GM23338 (cell line): ENCODE measurements at regions not wholly inside any gene's neighbourhood (a gene's known extent, or its start where the extent isn't known, plus 50 kb on each side); places are given as distances from the start of the nearest gene placed in this dataset.

ENCODE experiments used
- ATAC-seq: fragments of 200-7000 bp; cut with Tn5 transposase; 3 replicates; pipeline ENCODE4 v1.9.1; 2020
- DNase-seq: peaks from one replicate; pipeline ENCODE4 v3.0.0-alpha.2; 2015; ENCODE audit warnings: low spot score
- H2AFZ ChIP-seq: fragments of 200-600 bp; sonication (generic); 2 replicates; pipeline ENCODE4 v1.8.0; 2016; ENCODE audit warnings: antibody characterized with exemption, mild to moderate bottlenecking, moderate library complexity
- H3F3A ChIP-seq: fragments of 200-600 bp; sonication (generic); replicated peaks from 2 replicates; pipeline ENCODE4 v1.8.0; 2017; ENCODE audit warnings: antibody characterized with exemption, mixed run types, low read depth
- H3K27ac ChIP-seq: fragments of 200-600 bp; sonication (generic); 2 replicates; pipeline ENCODE4 v1.6.1; 2016; ENCODE audit warnings: low read depth
- H3K27me3 ChIP-seq: fragments of 200-600 bp; sonication (generic); 2 replicates; pipeline ENCODE4 v1.8.0; 2016; ENCODE audit warnings: mild to moderate bottlenecking, mixed run types, moderate library complexity; ENCODE audit not compliant: insufficient read depth
- H3K36me3 ChIP-seq: fragments of 200-600 bp; sonication (generic); 2 replicates; pipeline ENCODE4 v1.8.0; 2016; ENCODE audit warnings: mild to moderate bottlenecking; ENCODE audit not compliant: insufficient read depth
- H3K4me1 ChIP-seq: fragments of 200-600 bp; sonication (generic); 2 replicates; pipeline ENCODE4 v1.8.0; 2016; ENCODE audit warnings: mild to moderate bottlenecking, moderate library complexity; ENCODE audit not compliant: insufficient read depth
- H3K4me2 ChIP-seq: fragments of 200-600 bp; sonication (generic); 2 replicates; pipeline ENCODE4 v1.7.1; 2017; ENCODE audit warnings: mixed run types
- H3K4me3 ChIP-seq: fragments of 200-600 bp; sonication (generic); 2 replicates; pipeline ENCODE4 v1.6.1; 2016; ENCODE audit warnings: mixed run types
- H3K79me2 ChIP-seq: fragments of 200-600 bp; sonication (generic); replicated peaks from 2 replicates; pipeline ENCODE4 v1.8.0; 2017; ENCODE audit warnings: mild to moderate bottlenecking; ENCODE audit not compliant: insufficient read depth
- H3K9me2 ChIP-seq: fragments of 200-600 bp; sonication (generic); 2 replicates; pipeline ENCODE4 v1.8.0; 2017; ENCODE audit not compliant: insufficient read depth
- H4K20me1 ChIP-seq: fragments of 200-600 bp; sonication (generic); replicated peaks from 2 replicates; pipeline ENCODE4 v1.8.0; 2017; ENCODE audit warnings: mild to moderate bottlenecking; ENCODE audit not compliant: insufficient read depth
- H3K27ac Mint-ChIP-seq: 2 replicates; pipeline ENCODE4 v1.8.0; 2020; ENCODE audit warnings: inconsistent platforms, mild to moderate bottlenecking, moderate library complexity, mixed read lengths
- H3K27me3 Mint-ChIP-seq: 3 replicates; pipeline ENCODE4 v1.8.0; 2022; ENCODE audit warnings: low read depth, mild to moderate bottlenecking, moderate library complexity, mixed read lengths, inconsistent platforms; ENCODE audit not compliant: insufficient read depth, poor library complexity
- H3K36me3 Mint-ChIP-seq: 3 replicates; pipeline ENCODE4 v1.8.0; 2021; ENCODE audit warnings: low read depth, mild to moderate bottlenecking, inconsistent platforms, moderate library complexity, mixed read lengths
- H3K4me1 Mint-ChIP-seq: 3 replicates; pipeline ENCODE4 v1.8.0; 2020; ENCODE audit warnings: mild to moderate bottlenecking, inconsistent platforms, mixed read lengths
- H3K4me3 Mint-ChIP-seq: 3 replicates; pipeline ENCODE4 v1.8.0; 2021; ENCODE audit warnings: moderate library complexity, mild to moderate bottlenecking, inconsistent platforms, mixed read lengths
- H3K9me3 Mint-ChIP-seq: 3 replicates; pipeline ENCODE4 v1.8.0; 2020; ENCODE audit warnings: moderate library complexity, mild to moderate bottlenecking, inconsistent platforms, mixed read lengths
- CTCF ChIP-seq, 2 experiments: fragments of 200-600 bp in 1 of 2; sonication (generic) in 1 of 2; conservative IDR thresholded peaks; 2 replicates each; pipeline versions ENCODE4 v1.5.1 to v1.6.1; 2016 to 2017; ENCODE audit warnings: antibody characterized with exemption in 2 of 2, low read depth in 2 of 2, mild to moderate bottlenecking in 2 of 2, moderate library complexity in 1 of 2
- ETS1 ChIP-seq: IDR thresholded peaks from 2 replicates; pipeline ENCODE4 v1.6.1; 2016; ENCODE audit warnings: antibody characterized with exemption
- JUNB ChIP-seq: IDR thresholded peaks from one replicate; pipeline ENCODE4 v1.6.1; 2016; ENCODE audit warnings: antibody characterized with exemption; ENCODE audit not compliant: unreplicated experiment
- NANOG ChIP-seq: IDR thresholded peaks from 2 replicates; pipeline ENCODE4 v1.6.1; 2016; ENCODE audit warnings: antibody characterized with exemption, borderline replicate concordance
- ZNF331 ChIP-seq: fragments of 250-450 bp; sonication (Bioruptor Pico); IDR thresholded peaks from 2 replicates; pipeline ENCODE4 v1.5.0; 2020; ENCODE audit warnings: low read depth, mild to moderate bottlenecking, moderate library complexity

GRCh38 chr4:4606321-4606720 is 64.5 kb upstream of the STX18 start:
- ATAC-seq (no peak), DNase-seq (no peak)
- Histone ChIP-seq H3K4me3 (no peak overlapping the region), H3K27me3 (peaks cover 14% of the 10 kb centered on the region; the same call in 1 of the 2 replicates), H3K79me2 (no peaks in the 10 kb centered on the region), H4K20me1 (peaks cover 12% of the 10 kb centered on the region; the same call in 1 of the 2 replicates), H3K4me1 (peaks cover 15% of the 10 kb centered on the region), H2AFZ (no peak overlapping the region), H3K36me3 (no peaks in the 10 kb centered on the region), H3K9me2 (no peaks in the 10 kb centered on the region; the same call in 1 of the 2 replicates), H3K4me2 (no peak overlapping the region), H3F3A (no peaks in the 10 kb centered on the region), H3K27ac (no peak overlapping the region)
- no peak overlapping the region for H3K27ac Mint-ChIP-seq
- peaks cover 32% of the 10 kb centered on the region for H3K27me3 Mint-ChIP-seq
- H3K4me3 Mint-ChIP-seq: no peak overlapping the region
- TF ChIP-seq JUNB: no peak
- no peak for TF ChIP-seq ZNF331 (CRISPR knock-in tag)
- TF ChIP-seq NANOG: no peak
- no peak for TF ChIP-seq ETS1
- TF ChIP-seq CTCF (conservative IDR thresholded peaks at IDR 0.05; ENCODE audit: low read depth in 2 of 2): no peak
- no peaks in the 10 kb centered on the region for H3K9me3 Mint-ChIP-seq
- H3K4me1 Mint-ChIP-seq: peaks cover 46% of the 10 kb centered on the region
- H3K36me3 Mint-ChIP-seq: peaks cover 10% of the 10 kb centered on the region

GRCh38 chr4:4605849-4606248 is 64.0 kb upstream of the STX18 start:
- no peak overlapping the region for H3K4me3 ChIP-seq
- Mint-ChIP-seq H3K27ac (no peak overlapping the region), H3K36me3 (peaks cover 10% of the 10 kb centered on the region), H3K27me3 (peaks cover 32% of the 10 kb centered on the region), H3K9me3 (no peaks in the 10 kb centered on the region), H3K4me3 (no peak overlapping the region), H3K4me1 (peaks cover 46% of the 10 kb centered on the region)
- no peaks in the 10 kb centered on the region for H3K79me2 ChIP-seq
- DNase-seq (no peak), ATAC-seq (no peak)
- no peaks in the 10 kb centered on the region for H3F3A ChIP-seq
- H3K9me2 ChIP-seq: no peaks in the 10 kb centered on the region; the same call in 1 of the 2 replicates
- peaks cover 14% of the 10 kb centered on the region; the same call in 1 of the 2 replicates for H3K27me3 ChIP-seq
- H3K4me2 ChIP-seq: no peak overlapping the region
- no peak overlapping the region for H2AFZ ChIP-seq
- no peak for TF ChIP-seq ZNF331 (CRISPR knock-in tag)
- TF ChIP-seq JUNB: no peak
- peaks cover 12% of the 10 kb centered on the region; the same call in 1 of the 2 replicates for H4K20me1 ChIP-seq
- peaks cover 15% of the 10 kb centered on the region for H3K4me1 ChIP-seq
- no peaks in the 10 kb centered on the region for H3K36me3 ChIP-seq
- H3K27ac ChIP-seq: no peak overlapping the region

DNA sequence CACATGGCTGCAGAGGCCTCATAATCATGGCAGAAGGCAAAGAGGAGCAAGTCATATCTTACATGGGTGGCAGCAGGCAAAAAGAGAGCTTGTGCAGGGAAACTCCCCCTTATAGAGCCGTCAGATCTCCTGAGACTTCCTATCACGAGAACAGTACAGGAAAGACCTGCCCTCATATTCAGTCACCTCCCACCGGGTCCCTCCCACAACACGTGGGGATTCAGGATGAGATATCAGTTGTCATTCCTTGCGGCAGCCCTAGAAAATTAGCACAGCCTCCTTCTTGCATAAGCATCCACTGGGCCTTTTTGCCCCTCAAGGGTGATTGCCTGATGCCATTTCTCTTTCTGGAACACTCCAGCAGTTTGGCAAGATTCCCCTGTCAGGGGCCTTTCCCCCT is 61.7 kb upstream of the STX18 start:
- Histone ChIP-seq H3K27ac (no peak overlapping the region), H3K4me3 (no peak overlapping the region), H2AFZ (no peak overlapping the region), H3K79me2 (no peaks in the 10 kb centered on the region), H3K27me3 (peaks cover 14% of the 10 kb centered on the region; the same call in 1 of the 2 replicates), H4K20me1 (peaks cover 12% of the 10 kb centered on the region; the same call in 1 of the 2 replicates), H3K9me2 (no peaks in the 10 kb centered on the region; the same call in 1 of the 2 replicates), H3K4me1 (peaks cover 15% of the 10 kb centered on the region), H3K36me3 (no peaks in the 10 kb centered on the region), H3K4me2 (no peak overlapping the region), H3F3A (no peaks in the 10 kb centered on the region)
- peaks cover 30% of the 10 kb centered on the region for H3K4me1 Mint-ChIP-seq
- H3K27me3 Mint-ChIP-seq: peaks cover 24% of the 10 kb centered on the region
- no peak overlapping the region for H3K27ac Mint-ChIP-seq
- peaks cover 10% of the 10 kb centered on the region for H3K36me3 Mint-ChIP-seq
- TF ChIP-seq NANOG (no peak), ZNF331 (CRISPR knock-in tag) (no peak)
- ATAC-seq (no peak), DNase-seq (no peak)
- H3K4me3 Mint-ChIP-seq: no peak overlapping the region
- no peaks in the 10 kb centered on the region for H3K9me3 Mint-ChIP-seq
